ENCODE measurements at regions not wholly inside any gene's neighbourhood (a gene's known extent, or its start where the extent isn't known, plus 50 kb on each side); places are given as distances from the start of the nearest gene placed in this dataset.

DNA sequence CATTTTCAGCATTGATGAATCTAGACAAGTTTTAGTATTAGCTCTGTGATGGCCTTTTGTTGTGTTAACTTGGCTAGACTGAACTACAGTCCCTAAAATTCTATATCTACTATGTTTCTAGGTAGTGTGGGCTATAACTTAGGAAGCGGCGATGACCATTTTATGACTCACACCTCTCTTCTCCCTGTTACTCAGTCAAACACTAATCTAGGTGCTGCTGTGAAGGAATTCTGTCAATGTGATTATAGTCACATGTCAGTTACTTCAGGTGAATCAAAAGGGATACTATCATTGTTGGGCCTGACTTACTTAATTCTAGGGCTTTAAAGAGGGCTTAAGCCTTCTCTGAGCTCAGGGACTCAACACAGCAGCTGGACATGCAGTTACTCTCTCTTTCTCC is 691.5 kb upstream of the MAP3K7 start:
- Mint-ChIP-seq H3K27me3 (ENCODE audit: low read depth) (peaks cover 60% of the 10 kb centered on the region), H3K27ac (0 out of 7 replicates have a peak overlapping the region, but pooled peaks of 1 of the 3 experiments have one; percentile 2), H3K4me1 (peaks cover 23 to 24% of the 10 kb centered on the region in 2 experiments), H3K36me3 (ENCODE audit: insufficient read depth in 1 of 3, low read depth in 3 of 3) (no peaks in the 10 kb centered on the region), H3K4me3 (no peak overlapping the region), H3K9me3 (no peaks in the 10 kb centered on the region)
- Histone ChIP-seq H3K56ac (ENCODE audit: insufficient read length, low read depth, low read length) (no peak overlapping the region), H3K27ac (ENCODE audit: insufficient read length, low read depth, low read length) (no peak overlapping the region), H3K23me2 (ENCODE audit: insufficient read length, low read depth, low read length, poor library complexity, severe bottlenecking) (no peaks in the 10 kb centered on the region), H3K18ac (ENCODE audit: insufficient read length, low read depth, low read length) (no peak overlapping the region), H2AK5ac (ENCODE audit: insufficient read length, low read length) (no peak overlapping the region), H3K9ac (ENCODE audit: extremely low read depth, insufficient read length, low read length) (no peak overlapping the region), H2BK20ac (ENCODE audit: low read depth, low read length, poor library complexity, severe bottlenecking) (no peak overlapping the region), H3K9me3 (ENCODE audit: control insufficient read depth, low read depth, low read length) (no peaks in the 10 kb centered on the region), H3K4ac (ENCODE audit: low read depth, low read length) (no peak overlapping the region), H2BK15ac (ENCODE audit: low read depth, low read length) (no peak overlapping the region), H3K4me2 (ENCODE audit: insufficient read depth, insufficient read length, low read length) (no peak overlapping the region), H3T11ph (ENCODE audit: low read length) (no peak overlapping the region), H2BK120ac (ENCODE audit: low read depth, low read length, poor library complexity, severe bottlenecking) (no peak overlapping the region), H4K8ac (replicated peaks; ENCODE audit: insufficient read length, low read depth, low read length) (no peak overlapping the region), H3K27me3 (ENCODE audit: insufficient read depth, low read length) (no peaks in the 10 kb centered on the region; the same call in 1 of the 2 replicates), H3K79me1 (ENCODE audit: insufficient read depth, low read depth, low read length, poor library complexity, severe bottlenecking) (no peaks in the 10 kb centered on the region), H4K5ac (ENCODE audit: insufficient read length, low read depth, low read length) (no peak overlapping the region), H2BK5ac (ENCODE audit: insufficient read length, low read length) (no peak overlapping the region), H3K23ac (ENCODE audit: insufficient read length, low read depth, low read length) (no peak overlapping the region), H4K91ac (ENCODE audit: insufficient read length, low read depth, low read length) (no peak overlapping the region), H2AFZ (ENCODE audit: low read length) (no peak overlapping the region), H2BK12ac (ENCODE audit: insufficient read length, low read depth, low read length) (no peak overlapping the region), H3K4me1 (ENCODE audit: insufficient read depth, low read length) (peaks cover 9% of the 10 kb centered on the region), H3K79me2 (ENCODE audit: insufficient read depth, low read length) (no peaks in the 10 kb centered on the region), H4K20me1 (ENCODE audit: control insufficient read depth, insufficient read depth, insufficient read length) (no peaks in the 10 kb centered on the region), H3K14ac (ENCODE audit: insufficient read depth, low read length) (no peak overlapping the region)
- no CpG with 5 or more reads among the region's 2 CpGs for WGBS (ENCODE audit: extremely low coverage, insufficient read length, low lambda C conversion rate)
- TF ChIP-seq, protein P1, sequence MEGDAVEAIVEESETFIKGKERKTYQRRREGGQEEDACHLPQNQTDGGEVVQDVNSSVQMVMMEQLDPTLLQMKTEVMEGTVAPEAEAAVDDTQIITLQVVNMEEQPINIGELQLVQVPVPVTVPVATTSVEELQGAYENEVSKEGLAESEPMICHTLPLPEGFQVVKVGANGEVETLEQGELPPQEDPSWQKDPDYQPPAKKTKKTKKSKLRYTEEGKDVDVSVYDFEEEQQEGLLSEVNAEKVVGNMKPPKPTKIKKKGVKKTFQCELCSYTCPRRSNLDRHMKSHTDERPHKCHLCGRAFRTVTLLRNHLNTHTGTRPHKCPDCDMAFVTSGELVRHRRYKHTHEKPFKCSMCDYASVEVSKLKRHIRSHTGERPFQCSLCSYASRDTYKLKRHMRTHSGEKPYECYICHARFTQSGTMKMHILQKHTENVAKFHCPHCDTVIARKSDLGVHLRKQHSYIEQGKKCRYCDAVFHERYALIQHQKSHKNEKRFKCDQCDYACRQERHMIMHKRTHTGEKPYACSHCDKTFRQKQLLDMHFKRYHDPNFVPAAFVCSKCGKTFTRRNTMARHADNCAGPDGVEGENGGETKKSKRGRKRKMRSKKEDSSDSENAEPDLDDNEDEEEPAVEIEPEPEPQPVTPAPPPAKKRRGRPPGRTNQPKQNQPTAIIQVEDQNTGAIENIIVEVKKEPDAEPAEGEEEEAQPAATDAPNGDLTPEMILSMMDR (conservative IDR thresholded peaks at IDR 0.05): no peak
- no peak for DNase-seq

Data from H9 (cell line).